DMS114 treated with DMSO at 0.1 percent for 48 hours (cell line): ENCODE measurements at regions not wholly inside any gene's neighbourhood (a gene's known extent, or its start where the extent isn't known, plus 50 kb on each side); places are given as distances from the start of the nearest gene placed in this dataset.

Experiments used
- DNase-seq: peaks from one replicate; lab custom pipeline; 2025; ENCODE audit not compliant: unreplicated experiment; lab: John Stamatoyannopoulos, UW

DNA sequence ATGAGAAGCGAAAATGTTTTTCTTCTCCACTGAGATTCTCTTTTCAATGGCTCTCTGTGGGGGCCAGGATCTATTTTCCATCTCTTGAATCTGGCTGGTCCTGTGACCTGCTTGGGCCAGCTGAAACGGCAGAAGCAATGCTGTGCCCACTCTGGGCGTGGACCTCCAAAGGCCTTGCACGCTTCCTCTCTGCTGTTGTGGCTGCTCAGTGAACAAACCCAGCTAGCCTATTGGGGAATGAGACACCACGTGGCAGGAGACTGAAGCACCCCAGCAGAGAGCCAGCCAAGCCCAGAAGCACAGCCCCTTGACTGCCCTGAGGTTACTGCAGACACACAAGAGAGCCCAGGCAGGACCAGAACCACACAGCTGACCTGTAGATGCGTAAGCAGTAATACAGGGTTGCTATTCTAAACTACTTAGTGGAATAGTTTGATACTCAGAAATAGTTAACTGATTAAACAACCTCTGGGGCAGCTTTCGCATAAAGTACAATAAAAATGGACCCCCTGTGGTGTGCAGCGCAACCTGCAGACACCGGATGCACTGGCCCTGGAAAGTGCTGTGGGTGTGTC is 221.7 kb upstream of the SH3BP4 start:
- no peak for DNase-seq

DNA sequence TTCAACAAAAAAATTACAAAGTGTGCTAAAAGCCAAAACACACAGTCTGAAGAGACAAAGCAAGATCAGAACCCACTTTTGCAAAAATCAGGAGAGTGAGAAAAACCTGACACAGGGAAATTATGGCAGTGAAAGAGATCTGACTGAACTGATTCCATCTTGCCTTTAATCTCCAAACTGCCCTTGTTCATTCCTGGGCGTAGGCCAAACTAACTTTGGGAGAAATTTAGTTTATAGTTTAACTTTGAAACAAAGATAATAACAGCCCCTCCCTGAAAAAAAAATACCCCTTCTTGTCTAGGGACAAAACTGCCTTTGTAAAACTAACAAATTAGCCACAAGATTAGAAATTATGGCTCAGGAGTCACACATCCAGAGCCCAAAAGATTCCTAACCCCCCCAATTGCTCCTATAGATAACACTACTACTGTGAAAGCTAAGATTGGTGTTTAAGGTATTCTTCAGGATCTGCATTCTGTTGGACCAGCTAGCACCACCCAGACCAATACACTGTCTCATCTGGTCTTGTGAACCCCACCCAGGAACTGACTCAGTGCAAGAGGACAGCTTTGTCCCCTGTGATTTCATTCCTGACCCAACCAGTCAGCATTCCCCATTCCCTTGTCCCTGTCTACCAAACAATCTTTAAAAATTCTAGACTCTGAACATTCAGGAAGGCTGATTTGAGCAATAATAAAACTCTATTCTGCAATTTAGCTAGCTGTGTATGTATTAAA is 226.1 kb upstream of the SH3BP4 start:
- no peak for DNase-seq

DNA sequence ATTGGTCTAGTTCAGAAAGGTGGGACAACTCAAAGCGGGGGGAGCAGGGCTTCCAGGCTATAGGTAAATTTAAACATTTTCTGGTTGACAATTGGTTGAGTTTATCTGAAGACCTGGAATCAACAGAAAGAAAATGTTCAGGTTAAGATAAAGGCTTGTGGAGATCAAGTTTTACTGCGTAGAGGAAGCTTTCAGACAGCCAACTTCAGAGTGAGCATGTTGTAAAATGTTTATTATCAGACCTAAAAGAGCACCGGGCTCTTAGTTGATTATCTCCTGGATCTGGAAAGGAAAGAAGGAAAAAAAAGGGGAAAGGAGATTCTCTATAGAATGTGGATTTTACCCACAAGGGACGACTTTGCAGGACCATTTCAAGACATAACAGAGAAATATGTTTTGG is 227.0 kb upstream of the SH3BP4 start:
- DNase-seq, result no peak

DNA sequence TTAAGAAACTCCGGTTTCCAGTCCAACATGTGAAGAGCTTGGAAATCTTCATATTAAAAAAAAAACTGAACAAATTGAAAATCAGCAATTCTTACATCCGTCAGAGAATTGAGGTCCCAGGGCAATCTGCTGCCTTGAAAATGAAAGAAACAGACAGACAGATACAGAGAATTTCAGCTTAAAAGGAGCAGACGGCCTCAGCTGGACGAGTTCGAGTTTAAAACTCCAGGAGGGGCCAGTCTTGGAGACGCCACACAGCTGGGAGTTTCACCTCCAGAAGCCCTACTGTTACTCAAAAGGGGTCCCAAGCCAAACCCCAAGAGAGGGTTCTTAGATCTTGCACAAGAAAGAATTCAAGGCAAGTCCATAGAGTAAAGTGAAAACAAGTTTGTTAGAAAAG is 226.5 kb upstream of the ARL4C start:
- DNase-seq, result no peak

DNA sequence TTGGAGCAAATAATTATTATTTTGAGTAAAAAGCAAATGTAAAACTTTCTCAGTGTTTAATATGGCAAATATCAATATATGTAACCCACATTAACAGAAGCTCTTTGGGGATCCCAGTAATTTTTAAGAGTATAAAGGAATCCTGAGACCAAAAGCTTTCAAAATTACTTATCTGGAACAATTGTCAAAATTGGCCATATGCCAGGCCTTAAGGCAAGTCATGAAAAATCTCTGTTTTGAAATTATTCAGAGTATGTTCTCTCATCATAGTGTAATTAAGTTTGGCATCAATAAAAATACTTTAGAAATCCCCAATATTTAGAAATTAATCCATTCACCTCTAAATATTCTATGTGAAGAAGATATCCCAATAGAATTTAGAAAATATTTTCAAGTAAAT is 225.3 kb upstream of the ARL4C start:
- DNase-seq, result no peak

DNA sequence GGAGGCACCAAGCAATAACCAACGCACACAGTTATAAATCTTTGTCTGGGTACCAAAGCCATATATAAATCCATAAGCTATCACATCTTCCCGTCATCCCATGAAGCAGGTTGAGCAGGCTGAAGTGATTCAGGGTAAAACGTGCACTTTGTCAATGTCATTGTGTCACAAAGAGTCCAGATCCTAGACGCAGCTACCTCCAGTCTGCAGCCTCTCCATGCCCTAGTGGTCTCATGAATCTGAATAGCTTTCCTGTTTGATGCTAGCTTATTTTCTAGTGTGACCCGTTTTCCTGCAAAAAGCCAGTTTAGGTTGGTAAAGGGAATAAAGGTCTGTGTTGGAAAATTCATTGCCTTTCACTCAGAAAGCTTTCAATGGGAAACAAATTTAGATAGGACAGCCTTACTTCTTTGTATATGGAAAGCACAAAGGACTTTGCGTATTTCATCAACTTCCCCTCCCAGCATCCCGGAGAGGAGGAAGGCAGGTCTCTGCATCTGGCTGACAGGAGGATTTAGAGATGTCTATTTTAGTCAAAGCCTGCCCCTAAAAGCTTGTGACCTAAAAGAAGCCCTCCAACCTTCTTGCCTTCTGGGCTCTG is 222.3 kb upstream of the ARL4C start:
- DNase-seq, result no peak

DNA sequence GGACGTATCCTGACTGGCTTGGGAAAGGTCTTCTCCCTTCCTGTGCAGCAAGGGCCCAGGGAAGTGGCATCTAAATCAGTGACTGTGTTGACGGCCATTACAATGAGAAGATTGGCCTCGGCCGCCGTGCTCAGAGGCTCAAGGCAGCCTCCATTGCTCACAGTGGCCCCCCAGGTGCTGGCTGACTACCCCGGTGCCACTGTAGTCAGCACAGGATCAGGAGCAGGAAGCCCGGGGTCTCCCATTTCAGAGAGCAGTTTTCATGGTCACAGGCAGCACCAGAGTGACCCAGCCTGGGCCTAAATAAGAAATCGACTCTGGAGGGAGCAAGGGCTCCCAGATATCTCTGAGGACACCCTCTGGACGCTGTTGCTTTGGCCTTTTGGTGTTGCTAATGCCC is 219.4 kb upstream of the ARL4C start:
- DNase-seq, result no peak

DNA sequence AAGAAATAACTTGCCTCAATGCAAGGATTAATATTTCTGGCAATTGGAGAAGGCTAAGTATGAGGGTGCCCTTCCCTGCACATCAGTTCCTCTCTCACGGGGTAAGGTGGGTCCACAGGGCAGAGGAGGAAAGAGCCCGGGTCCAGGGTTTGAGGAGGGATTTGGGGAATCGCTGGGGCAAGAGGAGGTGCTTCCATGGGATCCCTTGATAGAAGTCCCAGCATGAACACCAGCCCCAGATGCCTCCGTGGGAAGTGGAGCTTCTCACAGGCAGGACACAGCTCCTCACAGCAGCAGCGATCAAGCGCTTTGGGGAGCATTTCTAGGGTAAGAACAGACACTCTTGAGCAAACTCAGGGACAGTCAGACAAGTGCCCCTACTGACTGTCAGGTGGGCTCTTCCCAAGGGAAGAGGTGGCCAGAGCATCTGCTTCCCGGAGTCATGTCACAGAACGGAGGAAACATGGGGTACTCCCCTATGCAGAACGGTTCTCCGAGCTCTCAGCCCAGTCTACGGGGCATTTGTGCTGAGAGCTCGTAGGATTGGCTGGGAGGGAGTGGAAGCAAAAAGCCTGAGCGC is 218.9 kb upstream of the ARL4C start:
- no peak for DNase-seq

DNA sequence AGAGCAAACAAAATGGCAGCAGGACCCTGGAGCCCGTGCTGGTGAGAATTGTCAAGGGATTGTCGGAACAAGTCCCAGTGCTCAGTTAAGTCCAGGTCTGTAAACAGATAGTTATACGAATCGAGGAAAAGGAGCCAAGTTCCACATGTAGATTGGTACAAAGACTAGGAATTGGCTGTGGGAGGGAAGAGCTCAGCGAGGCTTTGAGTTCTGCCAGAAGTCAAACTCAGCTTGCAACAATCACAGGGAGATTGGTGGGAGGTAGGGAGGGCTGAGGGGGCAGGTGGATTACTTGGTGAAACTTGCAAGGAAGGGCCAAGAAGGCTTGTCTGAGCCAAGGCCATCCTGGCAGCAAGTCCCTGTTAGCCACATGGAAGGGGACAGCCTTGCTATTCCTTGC is 217.8 kb upstream of the ARL4C start:
- no peak for DNase-seq

DNA sequence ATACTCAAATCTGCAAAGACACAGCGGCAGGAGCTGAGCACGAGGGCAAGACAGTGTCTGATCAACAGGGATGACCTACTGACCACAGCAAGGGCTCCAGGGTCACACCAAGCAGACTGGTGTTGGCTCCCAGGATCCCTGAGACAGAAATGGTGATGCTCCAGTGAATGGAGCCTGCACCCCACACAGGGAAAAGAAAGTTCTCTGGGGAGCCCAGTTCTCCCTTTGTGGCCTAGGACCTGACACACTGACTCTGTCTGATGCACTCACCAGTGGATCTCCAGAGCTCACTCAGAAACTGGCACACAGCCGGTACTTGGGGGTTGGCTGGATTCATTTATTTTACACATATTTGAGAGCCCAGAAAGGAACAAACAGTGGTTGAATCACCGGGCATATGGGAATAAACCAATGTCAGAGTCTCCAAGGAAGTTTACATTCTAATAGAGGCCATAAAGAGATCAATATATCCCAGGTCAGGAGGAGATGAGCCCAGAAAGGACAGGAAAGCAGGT is 215.6 kb upstream of the ARL4C start:
- no peak for DNase-seq

DNA sequence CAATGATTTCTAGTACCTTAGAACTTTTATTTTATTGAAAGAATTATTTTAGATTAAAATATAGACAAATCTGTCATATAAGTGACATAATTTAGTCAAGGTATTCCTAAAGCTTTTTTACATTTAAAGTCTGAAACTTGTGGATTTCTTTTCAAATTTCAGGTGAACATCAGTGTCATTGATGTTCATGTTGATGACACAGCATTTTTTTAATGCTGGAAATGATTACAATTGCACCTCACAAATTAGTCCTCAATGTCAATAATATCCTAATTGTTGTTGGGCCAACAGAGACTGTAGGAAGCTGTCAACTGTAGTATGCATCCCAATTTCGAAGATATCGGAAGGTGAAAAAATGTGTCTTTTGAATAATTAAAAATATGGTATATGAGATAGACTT is 214.4 kb upstream of the ARL4C start:
- no peak for DNase-seq

DNA sequence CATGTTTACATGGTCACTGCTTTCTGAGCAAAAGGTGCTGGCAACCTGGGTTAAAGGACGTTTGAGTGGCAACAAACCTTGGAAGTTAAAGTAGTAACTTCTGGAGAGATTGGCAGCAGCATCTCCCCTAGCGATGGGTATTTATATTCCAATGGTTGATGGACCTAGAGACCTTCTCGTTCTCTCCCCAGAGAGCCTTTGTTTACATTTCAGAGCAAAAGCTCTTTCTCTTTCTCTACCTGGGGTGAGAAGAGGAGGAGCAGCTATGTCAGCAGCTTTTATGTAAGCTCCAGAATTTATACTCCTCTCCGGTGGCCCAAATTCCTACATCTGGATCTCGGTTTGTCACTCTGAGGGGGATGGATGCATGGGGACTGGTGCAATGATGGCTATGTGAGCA is 213.7 kb upstream of the ARL4C start:
- no peak for DNase-seq

DNA sequence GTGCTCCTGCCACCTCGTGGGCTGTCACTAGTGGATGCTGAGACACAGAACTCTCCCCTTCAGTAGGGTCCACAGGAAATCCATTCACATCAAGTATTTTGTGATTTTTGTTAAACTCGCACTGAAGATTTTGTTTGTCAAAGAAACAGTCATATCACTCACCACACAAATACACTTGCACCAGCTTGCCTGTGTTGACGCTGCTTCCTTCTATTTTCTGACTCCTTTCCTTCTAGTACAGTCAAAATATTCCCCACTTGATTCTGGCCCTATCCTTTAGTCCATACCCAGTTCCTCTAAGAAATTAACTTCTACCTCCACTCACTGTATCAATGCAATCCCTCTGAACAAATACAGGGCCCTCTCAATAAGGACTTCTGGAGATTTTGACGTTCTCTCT is 213.2 kb upstream of the ARL4C start:
- no peak for DNase-seq

DNA sequence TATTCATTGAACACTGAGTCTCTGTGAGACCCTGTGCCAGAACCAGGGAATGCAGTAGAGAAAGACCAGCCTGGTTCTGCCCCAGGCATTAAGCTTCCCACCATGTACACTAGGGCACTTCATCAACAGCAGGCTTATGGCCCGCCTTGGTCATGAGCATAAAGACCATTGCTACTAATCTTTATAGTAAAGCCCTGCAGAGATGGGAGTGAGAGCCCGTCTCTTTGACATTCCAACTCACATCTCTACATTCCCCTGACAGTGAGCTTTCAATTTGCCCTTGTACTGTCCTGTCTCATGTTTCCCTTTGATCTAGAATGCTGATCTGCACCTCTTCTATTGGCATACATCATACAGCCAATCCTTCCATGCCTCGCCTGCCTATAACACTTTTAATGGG is 211.8 kb upstream of the ARL4C start:
- no peak for DNase-seq

DNA sequence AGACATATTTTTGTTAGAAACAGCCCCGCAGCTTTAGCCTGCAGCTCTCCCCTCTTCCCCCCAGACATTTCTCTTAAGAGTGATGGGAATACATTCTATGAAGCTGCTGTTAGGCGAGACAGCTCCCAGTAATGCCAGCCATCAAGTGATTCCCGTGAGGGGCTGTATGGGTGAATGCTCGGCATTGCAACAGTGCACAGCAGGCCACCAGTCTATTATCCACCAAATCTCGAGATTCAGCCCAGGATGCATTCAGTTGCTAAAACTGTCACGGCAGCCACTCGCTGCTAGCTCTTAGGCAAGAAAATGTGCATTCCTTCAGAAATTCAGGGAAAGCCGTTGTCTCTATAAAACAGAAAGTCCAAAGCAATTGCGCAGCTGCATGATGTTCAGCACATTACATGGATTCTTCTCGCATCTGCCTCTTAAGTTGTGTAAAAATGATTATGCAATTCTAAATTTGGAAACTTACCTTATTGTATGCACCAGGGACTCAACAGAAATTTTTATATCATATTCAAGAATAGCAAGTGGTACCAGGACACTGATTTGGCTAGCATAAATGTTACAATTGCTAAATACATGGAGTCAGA is 211.3 kb upstream of the ARL4C start:
- DNase-seq, result no peak

DNA sequence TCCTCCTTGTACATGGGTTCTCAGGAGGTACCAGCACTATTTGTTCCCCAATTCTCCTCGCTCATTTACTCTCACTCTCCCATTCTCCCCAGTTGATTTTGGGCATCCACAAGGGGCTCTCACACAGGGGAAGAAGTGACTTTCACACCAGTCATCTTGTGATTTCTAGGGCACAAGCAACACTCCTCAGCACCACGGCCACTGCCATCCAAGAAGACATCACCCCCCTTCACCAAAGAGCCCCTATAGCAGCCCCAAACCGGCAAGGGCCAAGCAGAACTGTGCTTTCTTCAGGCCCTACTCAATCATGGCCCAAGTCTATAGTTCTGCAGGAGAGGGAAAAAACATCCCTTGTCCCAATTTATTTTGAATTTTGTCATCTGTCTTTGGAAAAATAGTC is 209.2 kb upstream of the ARL4C start:
- no peak for DNase-seq

DNA sequence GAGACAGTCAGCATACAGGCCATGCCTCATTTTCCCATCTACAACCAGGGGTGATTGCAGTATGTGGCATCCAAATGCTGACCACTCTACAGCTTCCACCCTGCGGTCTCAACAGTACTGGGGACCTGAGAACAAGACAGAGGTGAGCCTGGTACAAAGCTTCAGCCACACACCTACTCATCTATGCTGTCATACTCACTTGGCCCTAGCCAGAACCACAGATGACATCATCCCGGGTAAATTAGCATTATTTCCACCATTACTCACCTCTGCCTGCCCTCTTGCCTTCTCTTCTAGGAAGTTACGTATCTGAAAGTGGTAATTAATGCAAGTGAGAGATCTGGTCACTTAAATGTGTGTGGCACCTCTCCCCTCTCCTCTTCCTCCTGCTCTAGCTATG is 208.2 kb upstream of the ARL4C start:
- DNase-seq, result no peak

DNA sequence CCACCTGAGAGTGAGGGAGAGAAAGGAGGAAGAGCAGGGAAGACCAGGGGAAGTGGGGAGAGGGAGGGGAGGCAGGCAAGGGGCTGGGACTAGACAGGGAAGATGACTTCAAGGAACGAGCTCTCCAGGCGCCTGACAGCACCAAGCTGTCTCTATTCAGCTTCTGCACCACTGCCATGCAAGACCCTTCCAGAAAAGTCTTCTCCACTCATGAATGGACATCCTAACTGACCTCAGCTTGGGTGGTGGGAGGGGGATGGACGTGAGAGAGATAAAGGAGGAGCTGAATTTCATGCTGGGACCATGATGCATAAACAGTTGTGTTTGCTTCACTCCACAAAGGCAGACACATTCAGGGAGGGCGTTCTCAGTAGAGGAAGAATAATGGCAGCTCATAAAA is 206.4 kb upstream of the ARL4C start:
- no peak for DNase-seq

DNA sequence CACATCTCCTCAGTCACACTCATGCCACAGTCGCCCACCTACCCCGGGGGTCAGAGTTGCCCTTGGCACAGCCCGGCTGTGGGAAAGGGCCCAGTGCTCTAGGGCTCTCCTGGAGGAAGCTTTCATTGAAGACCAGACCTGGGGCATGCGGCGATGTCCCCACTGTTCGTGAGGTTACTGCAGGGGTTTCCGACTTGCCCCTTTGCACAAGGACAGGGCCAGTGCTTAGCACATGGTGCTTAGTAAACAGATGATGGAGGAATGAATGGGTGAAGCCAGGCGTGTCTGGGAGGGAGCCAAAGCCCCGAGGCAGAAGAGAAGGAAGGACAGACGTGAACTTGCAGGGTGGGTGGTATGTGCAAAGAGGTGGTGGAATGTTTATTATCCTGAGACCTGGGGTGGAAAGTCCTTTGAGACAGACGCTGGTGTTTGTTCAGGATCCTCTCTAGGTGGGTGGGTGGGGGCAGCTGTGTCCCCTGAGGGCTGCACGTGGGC is 205.9 kb upstream of the ARL4C start:
- DNase-seq, result no peak

DNA sequence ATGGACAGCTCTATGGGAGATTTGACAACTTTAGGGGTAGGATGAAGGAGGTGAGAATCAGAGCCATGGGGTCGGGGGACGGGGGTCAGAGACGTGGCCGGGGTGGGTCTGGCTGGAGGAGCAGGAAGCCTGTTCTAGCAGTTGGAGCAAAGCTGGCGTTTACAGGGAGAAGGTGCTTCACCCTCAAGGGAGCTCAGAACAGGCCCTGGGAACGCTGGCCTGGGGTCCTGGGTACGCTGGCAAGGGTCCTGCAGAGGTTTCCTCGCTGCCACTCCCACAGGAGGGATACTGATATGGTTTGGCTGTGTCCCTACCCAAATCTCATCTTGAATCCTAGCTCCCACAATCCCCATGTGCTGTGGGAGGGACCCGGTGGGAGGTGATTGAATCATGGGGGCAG is 205.0 kb upstream of the ARL4C start:
- DNase-seq, result no peak

DNA sequence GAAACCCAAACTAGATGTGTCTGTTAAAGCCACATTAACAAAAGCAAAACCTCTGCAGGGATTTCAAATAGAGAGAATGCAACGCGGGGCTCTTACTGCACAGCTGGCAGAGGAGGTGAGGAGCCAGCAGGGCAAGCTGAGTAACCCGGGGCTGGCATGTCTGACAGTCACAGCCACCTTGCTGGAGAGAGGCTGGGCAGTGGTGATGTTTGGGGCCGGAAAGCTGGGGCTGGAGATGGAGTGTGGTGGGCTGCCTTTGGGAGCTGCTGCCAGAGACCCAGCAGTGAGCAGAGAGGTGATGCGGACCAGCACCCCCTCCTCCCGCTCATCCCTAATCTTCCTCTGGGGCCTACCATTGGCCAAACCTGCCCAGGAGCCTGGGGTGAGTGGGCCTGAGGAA is 204.5 kb upstream of the ARL4C start:
- DNase-seq, result no peak

DNA sequence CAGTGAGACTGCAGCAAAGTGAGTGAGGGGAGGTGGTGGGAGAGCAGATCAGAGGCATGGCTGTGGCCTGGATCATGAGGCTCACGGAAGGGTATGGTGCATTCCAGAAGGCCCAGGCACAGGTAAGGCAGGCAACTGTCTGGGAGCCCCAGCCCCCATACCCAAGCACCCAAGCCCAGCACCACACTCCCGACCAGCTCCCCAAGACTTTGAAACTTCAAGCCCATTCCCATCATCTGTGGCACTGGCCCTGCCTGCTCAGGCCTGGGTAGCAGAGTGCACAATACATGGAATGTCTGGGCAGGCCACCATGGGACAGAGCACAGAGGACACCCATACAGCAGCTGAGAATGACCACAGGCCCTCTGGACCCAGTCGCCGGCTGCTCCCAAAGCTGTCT is 202.6 kb upstream of the ARL4C start:
- no peak for DNase-seq
